ENCODE measurements at regions not wholly inside any gene's neighbourhood (a gene's known extent, or its start where the extent isn't known, plus 50 kb on each side); places are given as distances from the start of the nearest gene placed in this dataset.

DNA sequence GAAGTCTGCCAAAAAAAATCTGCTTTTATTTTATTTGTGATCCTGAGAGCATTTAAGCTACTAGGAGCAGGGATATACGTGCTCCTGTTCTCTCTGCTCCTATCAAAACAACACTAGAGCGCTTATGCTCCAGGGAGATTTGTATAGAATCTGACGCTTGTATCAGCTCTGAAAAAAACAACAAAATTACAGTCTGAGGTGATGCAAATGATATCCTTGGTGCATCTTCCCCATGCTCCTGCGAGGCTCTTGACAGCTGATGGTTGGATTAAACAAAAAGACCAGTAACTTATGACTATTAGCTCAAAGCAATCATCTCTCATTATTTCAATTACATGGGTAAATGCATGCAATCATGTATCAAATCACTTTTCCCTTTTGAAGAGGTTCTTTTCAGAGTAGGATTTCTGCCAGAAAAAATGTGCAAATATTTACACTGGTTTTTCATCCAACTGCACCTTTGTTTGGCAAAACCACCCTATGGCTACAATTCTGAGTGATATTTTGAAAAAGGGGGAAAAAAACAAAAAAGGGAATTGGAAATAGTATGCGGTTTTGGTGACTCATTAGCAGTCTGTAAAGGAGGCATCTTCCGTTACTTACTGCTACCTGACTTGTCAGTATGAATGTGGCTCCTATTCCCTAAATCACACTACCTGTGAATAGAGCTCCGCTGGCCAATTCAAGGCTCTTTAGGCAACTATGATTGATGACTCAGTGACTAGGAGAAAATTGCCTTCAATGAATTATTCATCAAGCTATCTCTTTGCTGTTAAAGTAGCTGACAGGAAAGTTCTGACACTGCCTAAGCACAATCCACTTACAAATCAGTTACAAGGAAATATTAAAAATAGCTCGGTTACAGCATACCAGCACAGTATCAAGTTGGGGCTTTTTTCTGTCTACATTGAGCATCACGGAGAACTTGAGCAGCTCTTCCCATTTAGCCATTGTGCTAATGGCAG is 450.0 kb downstream of the FOXG1 start:
- H3K4me1 ChIP-seq (ENCODE audit: low read depth, poor library complexity, severe bottlenecking), result no peaks in the 10 kb centered on the region
- H3K36me3 ChIP-seq (ENCODE audit: insufficient read depth), result no peaks in the 10 kb centered on the region
- H3K27ac ChIP-seq, result no peak overlapping the region
- H4K20me1 ChIP-seq (ENCODE audit: insufficient read depth), result no peaks in the 10 kb centered on the region
- no peak overlapping the region for H3K9ac ChIP-seq
- TF ChIP-seq, protein P1, sequence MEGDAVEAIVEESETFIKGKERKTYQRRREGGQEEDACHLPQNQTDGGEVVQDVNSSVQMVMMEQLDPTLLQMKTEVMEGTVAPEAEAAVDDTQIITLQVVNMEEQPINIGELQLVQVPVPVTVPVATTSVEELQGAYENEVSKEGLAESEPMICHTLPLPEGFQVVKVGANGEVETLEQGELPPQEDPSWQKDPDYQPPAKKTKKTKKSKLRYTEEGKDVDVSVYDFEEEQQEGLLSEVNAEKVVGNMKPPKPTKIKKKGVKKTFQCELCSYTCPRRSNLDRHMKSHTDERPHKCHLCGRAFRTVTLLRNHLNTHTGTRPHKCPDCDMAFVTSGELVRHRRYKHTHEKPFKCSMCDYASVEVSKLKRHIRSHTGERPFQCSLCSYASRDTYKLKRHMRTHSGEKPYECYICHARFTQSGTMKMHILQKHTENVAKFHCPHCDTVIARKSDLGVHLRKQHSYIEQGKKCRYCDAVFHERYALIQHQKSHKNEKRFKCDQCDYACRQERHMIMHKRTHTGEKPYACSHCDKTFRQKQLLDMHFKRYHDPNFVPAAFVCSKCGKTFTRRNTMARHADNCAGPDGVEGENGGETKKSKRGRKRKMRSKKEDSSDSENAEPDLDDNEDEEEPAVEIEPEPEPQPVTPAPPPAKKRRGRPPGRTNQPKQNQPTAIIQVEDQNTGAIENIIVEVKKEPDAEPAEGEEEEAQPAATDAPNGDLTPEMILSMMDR (conservative IDR thresholded peaks at IDR 0.05; ENCODE audit: low read depth, low read length), result no peak
- no peaks in the 10 kb centered on the region for H3K27me3 ChIP-seq (ENCODE audit: insufficient read depth, low read depth)
- no peaks in the 10 kb centered on the region for H3K79me2 ChIP-seq (ENCODE audit: insufficient read depth, low read depth)
- no peak overlapping the region for H3K4me3 ChIP-seq (IDR thresholded peaks at IDR 0.05; ENCODE audit: insufficient read depth, low read depth, low read length)
- H3K4me2 ChIP-seq, result no peak overlapping the region
- H2AFZ ChIP-seq (ENCODE audit: low read depth), result no peak overlapping the region

DNA sequence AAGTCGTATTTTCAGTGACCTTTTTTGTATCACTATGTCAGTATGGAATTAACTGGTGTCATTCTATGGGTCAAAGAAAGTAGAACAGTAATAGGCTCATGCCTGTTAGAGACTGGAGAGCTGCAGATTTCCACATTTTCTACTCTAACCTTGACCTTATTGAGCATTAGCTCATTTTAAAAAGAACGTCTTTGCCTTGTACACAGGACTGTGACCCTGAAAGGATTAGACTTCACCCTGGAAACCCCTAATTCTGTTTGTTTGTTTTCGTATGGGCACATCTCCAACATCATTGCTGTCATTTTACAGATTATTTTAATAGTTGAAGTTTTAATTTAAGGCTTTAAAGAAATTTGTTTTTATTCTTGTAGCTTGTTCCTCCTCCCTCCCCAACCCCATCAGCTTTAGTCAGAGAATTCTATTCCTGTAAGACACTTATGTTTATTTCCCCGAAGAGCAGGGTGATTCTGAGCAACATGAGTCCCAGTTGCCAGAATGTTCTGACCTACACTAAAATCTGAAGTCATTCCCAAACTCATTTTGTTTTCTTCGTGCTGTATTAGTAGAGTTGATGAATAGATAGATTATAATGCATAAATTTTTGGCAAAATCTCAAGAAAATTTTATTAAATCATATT is 451.3 kb downstream of the FOXG1 start:
- Histone ChIP-seq H3K4me2 (no peak overlapping the region), H3K4me1 (ENCODE audit: low read depth, poor library complexity, severe bottlenecking) (no peaks in the 10 kb centered on the region), H2AFZ (ENCODE audit: low read depth) (no peak overlapping the region), H3K27me3 (ENCODE audit: insufficient read depth, low read depth) (no peaks in the 10 kb centered on the region), H4K20me1 (ENCODE audit: insufficient read depth) (no peaks in the 10 kb centered on the region), H3K9ac (no peak overlapping the region), H3K36me3 (ENCODE audit: insufficient read depth) (no peaks in the 10 kb centered on the region), H3K27ac (no peak overlapping the region), H3K4me3 (IDR thresholded peaks at IDR 0.05; ENCODE audit: insufficient read depth, low read depth, low read length) (no peak overlapping the region), H3K79me2 (ENCODE audit: insufficient read depth, low read depth) (no peaks in the 10 kb centered on the region)
- TF ChIP-seq, protein P1 (conservative IDR thresholded peaks at IDR 0.05; ENCODE audit: low read depth, low read length), result no peak

DNA sequence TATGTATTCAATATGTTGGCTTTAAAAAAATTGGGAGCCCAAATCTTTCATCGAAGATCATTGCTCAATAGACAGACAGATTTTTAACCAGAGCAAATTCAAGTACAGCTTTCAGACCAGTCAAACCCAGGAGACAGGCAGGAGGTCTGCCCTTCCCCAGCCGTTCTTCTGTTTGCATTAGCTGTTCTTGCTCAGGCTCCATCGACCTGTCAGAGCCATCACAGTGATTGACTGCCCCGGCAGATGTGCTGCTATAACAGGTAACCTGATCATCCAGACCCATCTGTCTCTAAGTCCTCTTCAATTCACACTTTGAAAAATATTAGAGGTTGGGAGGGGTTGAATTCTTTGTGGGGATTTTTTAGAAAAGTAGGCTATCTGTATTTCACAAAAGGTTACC is 453.5 kb downstream of the FOXG1 start:
- Histone ChIP-seq H4K20me1 (ENCODE audit: insufficient read depth) (no peaks in the 10 kb centered on the region), H3K27ac (no peak overlapping the region), H3K79me2 (ENCODE audit: insufficient read depth, low read depth) (no peaks in the 10 kb centered on the region), H3K4me1 (ENCODE audit: low read depth, poor library complexity, severe bottlenecking) (no peaks in the 10 kb centered on the region), H2AFZ (ENCODE audit: low read depth) (no peak overlapping the region), H3K36me3 (ENCODE audit: insufficient read depth) (no peaks in the 10 kb centered on the region), H3K4me3 (IDR thresholded peaks at IDR 0.05; ENCODE audit: insufficient read depth, low read depth, low read length) (no peak overlapping the region), H3K27me3 (ENCODE audit: insufficient read depth, low read depth) (no peaks in the 10 kb centered on the region), H3K9ac (no peak overlapping the region), H3K4me2 (no peak overlapping the region)
- TF ChIP-seq, protein P1 (conservative IDR thresholded peaks at IDR 0.05; ENCODE audit: low read depth, low read length), result no peak

DNA sequence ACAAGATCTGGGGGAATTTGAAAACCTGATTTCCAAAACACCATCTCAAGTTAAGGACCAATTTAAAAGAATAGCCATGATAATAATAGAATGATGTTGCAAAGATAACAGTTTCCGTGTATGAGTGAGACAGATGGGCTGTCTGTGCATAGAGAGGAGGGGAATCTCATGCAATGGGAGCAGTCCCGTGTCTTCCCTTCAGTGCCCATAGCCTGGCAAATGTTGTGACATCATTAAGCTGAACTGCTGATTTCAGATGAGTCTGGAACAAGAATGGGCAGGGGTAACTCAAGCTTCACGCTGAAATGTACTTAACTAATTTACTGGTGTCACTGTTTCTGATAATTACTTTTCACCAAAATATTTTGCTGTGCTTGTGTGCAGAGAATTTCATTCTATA is 454.0 kb downstream of the FOXG1 start:
- Histone ChIP-seq H3K9ac (no peak overlapping the region), H3K4me3 (IDR thresholded peaks at IDR 0.05; ENCODE audit: insufficient read depth, low read depth, low read length) (no peak overlapping the region), H3K4me1 (ENCODE audit: low read depth, poor library complexity, severe bottlenecking) (no peaks in the 10 kb centered on the region), H2AFZ (ENCODE audit: low read depth) (no peak overlapping the region), H3K27me3 (ENCODE audit: insufficient read depth, low read depth) (no peaks in the 10 kb centered on the region), H3K36me3 (ENCODE audit: insufficient read depth) (no peaks in the 10 kb centered on the region), H3K4me2 (no peak overlapping the region), H4K20me1 (ENCODE audit: insufficient read depth) (no peaks in the 10 kb centered on the region), H3K79me2 (ENCODE audit: insufficient read depth, low read depth) (no peaks in the 10 kb centered on the region), H3K27ac (no peak overlapping the region)
- TF ChIP-seq, protein P1 (conservative IDR thresholded peaks at IDR 0.05; ENCODE audit: low read depth, low read length), result no peak

All from KMS-11 (cell line).